ENCODE measurements at regions not wholly inside any gene's neighbourhood (a gene's known extent, or its start where the extent isn't known, plus 50 kb on each side); places are given as distances from the start of the nearest gene placed in this dataset.

- no peak for TF ChIP-seq ZNF142 (CRISPR knock-in tag; IDR thresholded peaks at IDR 0.05)
- TF ChIP-seq CTCF (CRISPR knock-in tag; IDR thresholded peaks at IDR 0.05): no peak
- TF ChIP-seq SMC3 (IDR thresholded peaks at IDR 0.05; ENCODE audit: low read length): no peak
- no peak for TF ChIP-seq ZFAT (CRISPR knock-in tag; conservative IDR thresholded peaks at IDR 0.05)
- TF ChIP-seq SRF (IDR thresholded peaks at IDR 0.05; ENCODE audit: low read depth, low read length): no peak
- TF ChIP-seq CHD2 (IDR thresholded peaks at IDR 0.05; ENCODE audit: low read depth, low read length): no peak
- TF ChIP-seq POLR2A (IDR thresholded peaks at IDR 0.05; ENCODE audit: insufficient read depth in 1 of 2, low read depth in 2 of 2, low read length in 2 of 2): no peak
- TF ChIP-seq ZNF777 (CRISPR knock-in tag; IDR thresholded peaks at IDR 0.05): no peak
- TF ChIP-seq ZBTB42 (CRISPR knock-in tag; IDR thresholded peaks at IDR 0.05): no peak
- TF ChIP-seq TCF7 (IDR thresholded peaks at IDR 0.05; ENCODE audit: low read depth): no peak
- no peak for TF ChIP-seq RBFOX2 (IDR thresholded peaks at IDR 0.05; ENCODE audit: low read depth, low read length)
- TF ChIP-seq POLR2AphosphoS5 (IDR thresholded peaks at IDR 0.05; ENCODE audit: low read depth, low read length): no peak
Measured at GRCh38 chr5:167336161-167336560, 955.3 kb upstream of the WWC1 start.
